Loucy (cell line): ENCODE measurements at regions not wholly inside any gene's neighbourhood (a gene's known extent, or its start where the extent isn't known, plus 50 kb on each side); places are given as distances from the start of the nearest gene placed in this dataset.

Experiments used
- CTCF ChIP-seq: fragments of 200-600 bp; sonication (generic); conservative IDR thresholded peaks from 2 replicates; pipeline ENCODE4 v1.5.1; 2014; ENCODE audit warnings: mild to moderate bottlenecking, antibody characterized with exemption, low read length
- EZH2phosphoT487 ChIP-seq: fragments of 200-600 bp; IDR thresholded peaks from 2 replicates; pipeline ENCODE4 v1.6.1; 2018; ENCODE audit warnings: antibody characterized with exemption, mild to moderate bottlenecking, moderate library complexity, borderline replicate concordance

GRCh38 chr13:74259641-74260040 is 125.4 kb upstream of the KLF12 start:
- TF ChIP-seq CTCF (no peak), EZH2phosphoT487 (no peak)
